Peyer's patch (tissue), 4 donors: ENCODE measurements at regions not wholly inside any gene's neighbourhood (a gene's known extent, or its start where the extent isn't known, plus 50 kb on each side); places are given as distances from the start of the nearest gene placed in this dataset.

Source experiments
- DNase-seq, 3 donors: peaks; one replicate each; pipeline ENCODE4 v3.0.0-alpha.2; 2017 to 2019
- H3K27ac ChIP-seq, 4 donors: fragments of 200-600 bp; sonication (generic); one replicate each; pipeline ENCODE4 v1.5.1; 2016 to 2019
- H3K27me3 ChIP-seq, 2 donors: fragments of 200-600 bp; sonication (generic); one replicate each; pipeline ENCODE4 v1.5.1; 2019
- H3K36me3 ChIP-seq, 3 donors: fragments of 200-600 bp; sonication (generic); one replicate each; pipeline ENCODE4 v1.5.1; 2016 to 2019
- H3K4me1 ChIP-seq, 4 donors: fragments of 200-600 bp; sonication (generic); one replicate each; pipeline ENCODE4 v1.5.1; 2016 to 2019
- H3K4me3 ChIP-seq, 4 donors: fragments of 200-600 bp; sonication (generic); 1 replicate in 3 of 4; 2 replicates in 1 of 4; pipeline ENCODE4 v1.5.1; 2016 to 2019; ENCODE audit warnings: mild to moderate bottlenecking in 1 of 4
- H3K9me3 ChIP-seq, 4 donors: fragments of 200-600 bp; sonication (generic); one replicate each; pipeline ENCODE4 v1.5.1; 2016 to 2019; ENCODE audit warnings: mild to moderate bottlenecking in 1 of 4
- POLR2A ChIP-seq, 2 donors: fragments of 450-650 bp; IDR thresholded peaks; one replicate each; pipeline ENCODE4 v1.5.1; 2017; ENCODE audit warnings: antibody characterized with exemption in 2 of 2, mild to moderate bottlenecking in 2 of 2, moderate library complexity in 2 of 2
- TF ChIP-seq, protein P1 (sequence below), 6 experiments: fragments of 450-650 bp in 4 of 6; fragments of 200-600 bp in 2 of 6; sonication (generic) in 1 of 6; IDR thresholded peaks; one replicate each; pipeline ENCODE4 v1.5.1; 2017 to 2019; ENCODE audit warnings: antibody characterized with exemption in 6 of 6, mild to moderate bottlenecking in 3 of 6, moderate library complexity in 1 of 6

DNA sequence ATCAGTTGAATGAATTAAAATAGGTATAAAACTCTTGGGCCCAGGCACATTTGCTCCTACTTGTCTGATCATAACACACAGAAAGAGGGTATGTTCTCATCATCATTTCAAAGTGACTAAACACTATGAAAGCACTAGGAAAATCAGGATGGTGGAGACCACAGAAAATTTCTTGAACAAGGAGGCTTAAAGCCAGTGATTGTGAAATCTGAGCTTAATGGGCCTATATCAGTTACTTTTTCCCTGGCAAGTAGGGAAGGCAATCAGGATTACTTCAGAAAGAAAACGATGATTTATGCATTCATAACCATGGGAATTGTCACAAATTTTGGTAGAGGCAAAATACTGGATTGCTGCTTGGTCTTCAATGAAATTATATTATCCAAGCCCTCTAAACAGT lies 434.4 kb upstream of the CNTN4 start:
- no peaks in the 10 kb centered on the region for H3K9me3 ChIP-seq
- H3K27ac ChIP-seq, result no peak overlapping the region
- H3K27me3 ChIP-seq, result no peaks in the 10 kb centered on the region
- H3K4me3 ChIP-seq, result no peak overlapping the region
- DNase-seq, result no peak
- H3K36me3 ChIP-seq, result no peaks in the 10 kb centered on the region
- no peaks in the 10 kb centered on the region for H3K4me1 ChIP-seq
- TF ChIP-seq, protein P1, sequence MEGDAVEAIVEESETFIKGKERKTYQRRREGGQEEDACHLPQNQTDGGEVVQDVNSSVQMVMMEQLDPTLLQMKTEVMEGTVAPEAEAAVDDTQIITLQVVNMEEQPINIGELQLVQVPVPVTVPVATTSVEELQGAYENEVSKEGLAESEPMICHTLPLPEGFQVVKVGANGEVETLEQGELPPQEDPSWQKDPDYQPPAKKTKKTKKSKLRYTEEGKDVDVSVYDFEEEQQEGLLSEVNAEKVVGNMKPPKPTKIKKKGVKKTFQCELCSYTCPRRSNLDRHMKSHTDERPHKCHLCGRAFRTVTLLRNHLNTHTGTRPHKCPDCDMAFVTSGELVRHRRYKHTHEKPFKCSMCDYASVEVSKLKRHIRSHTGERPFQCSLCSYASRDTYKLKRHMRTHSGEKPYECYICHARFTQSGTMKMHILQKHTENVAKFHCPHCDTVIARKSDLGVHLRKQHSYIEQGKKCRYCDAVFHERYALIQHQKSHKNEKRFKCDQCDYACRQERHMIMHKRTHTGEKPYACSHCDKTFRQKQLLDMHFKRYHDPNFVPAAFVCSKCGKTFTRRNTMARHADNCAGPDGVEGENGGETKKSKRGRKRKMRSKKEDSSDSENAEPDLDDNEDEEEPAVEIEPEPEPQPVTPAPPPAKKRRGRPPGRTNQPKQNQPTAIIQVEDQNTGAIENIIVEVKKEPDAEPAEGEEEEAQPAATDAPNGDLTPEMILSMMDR (IDR thresholded peaks at IDR 0.05), result no peak
- TF ChIP-seq POLR2A (IDR thresholded peaks at IDR 0.05), result no peak

DNA sequence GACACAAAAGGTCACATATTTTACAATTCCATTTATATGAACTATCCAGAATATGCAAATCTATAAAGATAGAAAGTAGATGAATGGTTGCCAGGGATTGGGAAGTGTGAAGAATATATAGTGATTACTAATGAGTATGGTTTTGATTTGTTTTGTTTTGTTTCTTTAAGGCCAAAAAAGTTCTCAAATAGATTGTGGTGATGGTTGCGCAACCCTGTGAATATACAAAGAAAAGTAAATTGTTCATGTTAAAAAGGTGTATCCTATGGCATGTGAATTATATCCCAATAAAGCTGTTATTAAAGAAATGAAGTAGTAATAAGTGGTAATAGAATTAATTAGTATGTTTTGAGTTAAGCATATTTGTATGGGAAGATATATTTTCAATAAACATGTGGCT lies 431.8 kb upstream of the CNTN4 start:
- Histone ChIP-seq H3K9me3 (no peaks in the 10 kb centered on the region), H3K4me3 (no peak overlapping the region), H3K4me1 (no peaks in the 10 kb centered on the region), H3K36me3 (no peaks in the 10 kb centered on the region), H3K27me3 (no peaks in the 10 kb centered on the region), H3K27ac (no peak overlapping the region)
- no peak for DNase-seq
- TF ChIP-seq, protein P1 (IDR thresholded peaks at IDR 0.05), result no peak
- no peak for TF ChIP-seq POLR2A (IDR thresholded peaks at IDR 0.05)

DNA sequence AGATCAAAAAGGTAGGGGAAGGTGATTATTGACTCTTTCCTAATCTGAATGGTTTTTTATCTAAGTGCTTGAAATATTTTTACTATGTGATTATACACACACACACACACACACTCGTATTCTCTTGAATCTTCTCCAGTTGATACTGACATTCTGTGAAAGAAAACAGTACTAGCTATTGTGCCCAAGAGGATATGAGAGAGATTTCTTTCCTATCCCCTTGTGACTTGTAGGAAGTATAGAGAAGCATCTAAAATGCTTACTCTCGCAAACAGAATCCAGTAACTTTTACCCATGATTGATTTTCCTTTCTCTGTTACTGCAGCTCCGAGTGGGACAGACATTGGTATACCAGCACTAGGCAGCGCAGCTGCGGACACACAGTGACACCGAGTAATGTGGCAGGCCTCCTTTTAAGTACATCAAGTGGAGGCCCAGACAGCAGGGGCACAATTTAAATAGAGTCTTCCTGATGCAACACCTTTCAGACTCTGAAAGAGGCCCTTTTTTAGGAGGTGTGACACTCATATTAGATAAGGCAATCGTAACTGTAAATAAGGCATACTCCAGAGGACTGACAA lies 421.0 kb upstream of the CNTN4 start:
- Histone ChIP-seq H3K4me3 (no peak overlapping the region), H3K36me3 (no peaks in the 10 kb centered on the region), H3K9me3 (no peaks in the 10 kb centered on the region), H3K27me3 (no peaks in the 10 kb centered on the region), H3K4me1 (no peaks in the 10 kb centered on the region), H3K27ac (no peak overlapping the region)
- no peak for DNase-seq
- TF ChIP-seq, protein P1 (IDR thresholded peaks at IDR 0.05), result no peak
- no peak for TF ChIP-seq POLR2A (IDR thresholded peaks at IDR 0.05)

DNA sequence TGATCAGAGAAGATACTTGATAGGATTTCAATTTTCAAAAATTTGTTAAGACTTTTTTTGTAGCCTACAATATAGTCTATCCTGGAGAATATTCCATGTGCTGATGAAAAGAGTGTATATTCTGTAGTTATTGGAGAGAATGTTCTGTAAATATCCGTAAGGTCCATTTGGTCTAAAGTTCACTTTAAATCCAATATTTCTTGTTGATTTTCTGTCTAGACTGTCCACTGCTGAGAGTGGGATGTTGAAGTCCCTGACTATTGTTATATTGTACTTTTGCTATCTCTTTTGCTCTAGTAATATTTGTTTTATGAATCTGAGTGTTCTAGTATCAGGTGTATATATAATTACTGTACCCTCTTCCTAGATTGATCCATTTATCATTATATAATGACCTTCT lies 406.2 kb upstream of the CNTN4 start:
- TF ChIP-seq, protein P1 (IDR thresholded peaks at IDR 0.05), result no peak
- TF ChIP-seq POLR2A (IDR thresholded peaks at IDR 0.05), result no peak

DNA sequence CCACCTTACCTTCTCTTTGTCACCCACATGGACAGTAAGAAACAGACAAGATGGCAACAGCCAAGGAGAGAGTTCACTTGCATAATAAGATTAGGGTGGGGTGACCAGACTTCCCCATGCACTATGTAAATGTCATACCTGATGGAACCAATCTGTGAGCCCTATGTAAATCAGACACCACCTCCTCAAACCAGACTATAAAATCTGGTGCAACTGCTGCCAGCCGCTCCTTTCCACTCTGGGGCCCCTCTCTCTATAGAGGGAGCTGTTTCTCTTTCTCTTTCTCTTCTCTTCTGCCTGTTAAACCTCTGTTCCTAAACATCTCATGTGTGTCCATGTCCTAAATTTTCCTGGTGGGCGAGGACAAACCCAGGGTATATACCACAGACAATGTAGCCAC lies 405.5 kb upstream of the CNTN4 start:
- no peaks in the 10 kb centered on the region for H3K27me3 ChIP-seq
- H3K4me1 ChIP-seq, result no peaks in the 10 kb centered on the region
- no peaks in the 10 kb centered on the region for H3K9me3 ChIP-seq
- no peak for TF ChIP-seq POLR2A (IDR thresholded peaks at IDR 0.05)
- TF ChIP-seq, protein P1 (IDR thresholded peaks at IDR 0.05), result no peak
- no peak overlapping the region for H3K27ac ChIP-seq
- no peak for DNase-seq
- H3K4me3 ChIP-seq, result no peak overlapping the region
- no peaks in the 10 kb centered on the region for H3K36me3 ChIP-seq

More for the DNA sequence above, 406.2 kb upstream of the CNTN4 start:
- Histone ChIP-seq H3K9me3 (no peaks in the 10 kb centered on the region), H3K4me1 (no peaks in the 10 kb centered on the region), H3K4me3 (no peak overlapping the region), H3K27ac (no peak overlapping the region), H3K36me3 (no peaks in the 10 kb centered on the region), H3K27me3 (no peaks in the 10 kb centered on the region)
- DNase-seq, result no peak
